D341Med (cell line): ENCODE measurements at regions not wholly inside any gene's neighbourhood (a gene's known extent, or its start where the extent isn't known, plus 50 kb on each side); places are given as distances from the start of the nearest gene placed in this dataset.

ENCODE experiments used
- DNase-seq: peaks from one replicate; pipeline ENCODE4 v3.0.0; 2012; ENCODE audit warnings: low spot score

- no peak for DNase-seq
Measured at GRCh38 chr1:201659572-201659971, 120.6 kb downstream of the NAV1 start.

GRCh38 chr1:201660931-201661822, 122.2 kb downstream of the NAV1 start:
- DNase-seq = peak; percentile 60

DNA sequence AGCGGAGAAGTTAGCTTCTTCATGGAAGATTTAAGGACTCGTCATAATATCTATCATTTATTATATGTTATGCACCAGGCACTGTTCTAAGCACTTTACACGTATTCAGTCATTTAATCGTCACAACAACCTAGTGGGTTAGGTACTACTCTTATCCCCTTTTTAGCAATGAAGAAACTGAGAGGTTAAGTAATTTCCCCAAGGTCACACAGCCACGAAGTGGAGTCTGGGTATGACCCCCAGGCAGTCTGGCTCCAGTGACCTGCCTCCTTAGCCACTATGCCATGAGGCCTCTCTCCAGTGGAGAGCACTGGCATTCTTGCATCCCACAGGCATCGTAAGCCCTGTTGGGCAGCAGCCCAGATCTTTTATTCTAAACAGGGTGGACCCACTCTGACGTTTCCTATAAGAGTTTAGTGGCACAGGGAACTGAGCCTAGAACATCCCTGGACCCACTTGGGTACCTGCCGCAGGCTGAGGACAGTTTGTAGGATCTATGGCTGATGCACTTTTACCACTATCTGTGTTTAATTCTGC, 123.0 kb downstream of the NAV1 start:
- no peak for DNase-seq

DNA sequence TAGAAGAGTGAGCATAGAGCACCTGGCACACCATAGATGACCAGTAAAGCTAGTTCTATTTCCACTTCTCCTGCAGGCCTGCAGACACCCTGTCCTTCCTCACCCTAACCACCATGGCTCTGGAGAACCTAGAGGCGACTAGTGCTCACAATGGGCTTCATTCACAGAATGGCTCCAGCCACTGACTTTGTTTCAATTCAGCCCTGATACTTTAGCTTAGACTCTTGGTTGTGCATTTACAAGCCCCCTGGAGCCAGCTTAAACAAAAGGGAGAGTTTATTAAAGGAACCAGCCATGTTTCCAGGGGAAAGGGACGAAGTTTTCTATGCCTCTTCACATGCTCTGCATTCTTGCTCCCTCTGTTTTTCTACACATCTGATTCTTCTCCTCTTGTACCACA, 123.7 kb downstream of the NAV1 start:
- DNase-seq = no peak

DNA sequence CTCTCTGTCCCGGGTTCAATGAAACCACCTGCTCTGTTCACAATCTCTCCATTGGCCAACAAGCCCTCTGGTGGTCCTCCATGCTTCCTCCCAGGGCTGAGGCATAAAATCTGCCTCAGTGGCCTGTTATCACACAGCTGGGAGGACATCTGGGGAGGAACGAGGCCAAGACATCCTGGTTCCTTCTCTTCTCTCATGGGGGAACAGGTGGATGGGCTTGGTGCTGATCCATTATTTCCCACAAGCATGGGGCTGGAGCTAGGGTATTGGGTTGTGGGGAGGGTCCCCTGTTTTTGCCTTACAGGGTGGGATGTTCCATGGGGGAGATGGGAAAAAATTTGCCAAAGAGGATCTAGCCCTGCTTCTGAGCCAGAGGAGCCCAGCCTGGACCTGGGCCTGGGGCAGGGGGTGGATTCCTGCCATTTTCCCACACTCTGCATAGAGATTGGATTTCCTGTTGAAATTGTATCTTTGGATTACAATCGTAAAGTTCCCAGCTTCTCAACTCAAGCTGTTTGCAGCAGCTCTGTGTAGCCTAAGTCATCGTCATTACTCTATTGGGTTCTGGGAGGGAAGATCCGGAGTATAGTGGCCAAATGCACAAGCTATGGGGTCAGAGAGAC, 124.7 kb downstream of the NAV1 start:
- no peak for DNase-seq

GRCh38 chr1:201665036-201665435, 126.1 kb downstream of the NAV1 start:
- DNase-seq = no peak

GRCh38 chr1:201666102-201666501, 127.2 kb downstream of the NAV1 start:
- no peak for DNase-seq

DNA sequence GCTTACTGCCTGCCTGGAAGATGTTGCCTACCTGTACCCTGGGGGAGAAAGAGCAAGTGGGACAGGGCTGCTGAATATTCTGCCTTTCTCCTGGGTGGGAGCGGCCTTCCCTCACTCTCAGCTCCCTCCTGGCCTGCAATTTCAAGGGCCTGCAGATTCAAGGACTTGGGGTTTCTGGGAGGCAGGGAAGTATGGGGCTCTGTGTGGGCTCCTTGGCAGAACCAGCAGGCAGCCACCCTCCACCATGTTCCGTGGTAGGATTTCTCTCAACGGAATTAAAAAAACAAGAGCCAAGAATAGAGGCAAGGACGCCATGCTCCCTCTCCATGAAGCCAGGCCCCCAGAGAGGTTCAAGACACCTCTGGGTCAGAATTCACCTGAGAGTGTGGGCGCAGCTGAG, 127.7 kb downstream of the NAV1 start:
- no peak for DNase-seq

DNA sequence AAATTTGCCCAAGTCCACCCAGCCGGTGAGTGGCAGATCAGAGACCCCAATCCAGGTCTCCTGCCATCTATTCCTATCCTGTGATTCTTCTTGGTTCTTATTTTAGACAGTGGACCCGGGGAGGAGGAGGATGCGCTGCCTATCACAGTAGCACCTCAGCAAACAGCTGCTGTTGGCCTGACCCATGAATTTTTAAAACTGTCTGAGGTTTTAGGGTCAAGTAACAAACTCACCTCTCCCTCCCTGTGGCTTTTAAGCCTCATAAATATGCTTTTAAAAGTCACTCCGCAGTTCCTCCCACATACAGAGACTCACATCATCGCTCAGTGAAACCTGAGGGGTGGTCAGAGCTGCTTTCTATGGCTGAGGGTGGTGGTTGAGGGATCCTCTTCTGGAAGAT, 128.6 kb downstream of the NAV1 start:
- no peak for DNase-seq

DNA sequence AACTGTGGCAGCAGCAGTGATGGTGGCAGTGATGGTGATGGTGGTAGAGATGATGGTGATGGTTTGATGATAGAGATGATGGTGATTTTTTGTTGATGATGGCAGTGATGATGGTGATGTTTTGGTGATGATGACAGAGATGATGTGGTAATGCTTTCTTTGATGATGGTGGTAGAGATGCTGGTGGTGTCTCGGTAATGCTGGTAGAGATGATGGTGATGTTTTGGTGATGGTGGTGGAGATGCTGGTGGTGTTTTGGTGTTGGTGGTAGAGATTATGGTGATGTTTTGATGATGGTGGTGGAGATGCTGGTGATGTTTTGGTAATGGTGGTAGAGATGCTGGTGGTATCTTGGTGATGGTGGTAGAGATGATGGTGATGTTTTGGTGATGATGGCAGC, 131.6 kb downstream of the NAV1 start:
- no peak for DNase-seq

- no peak for DNase-seq
Measured at GRCh38 chr1:201672685-201673084, 133.8 kb downstream of the NAV1 start.

- no peak for DNase-seq
Measured at GRCh38 chr1:201673093-201673492, 134.2 kb downstream of the NAV1 start.

GRCh38 chr1:201673915-201674314, 135.0 kb downstream of the NAV1 start:
- no peak for DNase-seq

GRCh38 chr1:201675143-201675542, 136.2 kb downstream of the NAV1 start:
- DNase-seq = no peak

GRCh38 chr1:201676197-201676596, 137.3 kb downstream of the NAV1 start:
- no peak for DNase-seq

- DNase-seq = no peak
Measured at GRCh38 chr1:201676641-201677040, 137.7 kb downstream of the NAV1 start.

- DNase-seq = no peak
Measured at GRCh38 chr1:201678264-201679101, 139.6 kb downstream of the NAV1 start.

DNA sequence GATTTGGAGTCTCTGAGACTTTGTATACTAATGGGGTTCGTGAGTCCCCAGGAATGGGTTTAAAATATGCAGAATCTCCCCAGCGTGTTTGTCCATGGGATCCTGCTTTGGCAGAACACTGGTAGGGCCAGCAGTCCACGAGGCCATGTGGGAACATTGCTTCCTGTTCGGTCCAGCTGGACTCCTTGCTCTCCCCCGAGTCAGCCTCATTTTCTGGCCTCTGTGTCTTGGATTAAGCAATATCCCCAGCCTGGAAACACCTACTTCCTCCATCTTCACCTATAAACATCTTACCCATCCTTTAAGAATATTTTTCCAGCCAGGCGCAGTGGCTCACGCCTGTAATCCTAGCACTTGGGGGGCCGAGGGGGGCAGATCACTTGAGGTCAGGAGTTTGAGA, 142.4 kb downstream of the NAV1 start:
- no peak for DNase-seq

DNA sequence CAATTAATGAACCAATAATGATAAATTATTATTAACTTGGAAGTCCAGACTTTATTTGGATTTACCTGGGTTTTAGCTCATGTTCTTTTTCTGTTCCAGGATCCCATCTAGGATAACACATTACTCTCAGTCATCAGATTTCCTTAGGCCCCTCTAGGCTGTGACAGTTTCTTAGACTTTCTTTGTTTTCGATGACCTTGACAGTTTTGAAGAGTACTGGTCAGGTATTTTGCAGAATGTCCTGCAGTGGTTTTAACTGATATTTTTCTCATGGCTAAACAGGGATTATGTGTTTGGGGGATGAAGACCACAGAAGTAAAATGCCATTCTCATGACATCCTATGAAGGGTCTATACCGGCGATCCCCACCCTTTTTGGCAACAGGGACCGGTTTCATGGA, 144.0 kb downstream of the NAV1 start:
- no peak for DNase-seq

- DNase-seq = no peak
Measured at GRCh38 chr1:201683397-201683796, 144.5 kb downstream of the NAV1 start.

DNA sequence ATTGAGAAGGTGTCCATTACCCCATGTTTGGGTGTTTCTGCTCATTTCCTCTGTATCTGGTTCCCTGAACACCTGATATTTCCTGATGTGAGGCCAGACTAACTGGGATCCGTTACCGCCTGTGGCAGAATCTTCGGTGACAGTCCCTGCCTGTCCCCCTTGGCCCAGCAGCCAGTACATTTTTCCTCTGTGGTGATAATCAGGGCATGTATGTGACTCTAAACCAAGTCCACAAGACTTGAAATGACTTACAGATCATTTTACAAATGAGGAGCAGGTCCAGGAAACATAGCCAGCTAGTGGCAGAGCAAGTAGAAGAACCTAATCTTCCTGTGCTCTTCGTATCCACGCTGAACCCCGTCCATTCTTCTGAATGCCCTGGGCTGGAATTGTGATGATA, 143.5 kb upstream of the IPO9 start:
- no peak for DNase-seq

DNA sequence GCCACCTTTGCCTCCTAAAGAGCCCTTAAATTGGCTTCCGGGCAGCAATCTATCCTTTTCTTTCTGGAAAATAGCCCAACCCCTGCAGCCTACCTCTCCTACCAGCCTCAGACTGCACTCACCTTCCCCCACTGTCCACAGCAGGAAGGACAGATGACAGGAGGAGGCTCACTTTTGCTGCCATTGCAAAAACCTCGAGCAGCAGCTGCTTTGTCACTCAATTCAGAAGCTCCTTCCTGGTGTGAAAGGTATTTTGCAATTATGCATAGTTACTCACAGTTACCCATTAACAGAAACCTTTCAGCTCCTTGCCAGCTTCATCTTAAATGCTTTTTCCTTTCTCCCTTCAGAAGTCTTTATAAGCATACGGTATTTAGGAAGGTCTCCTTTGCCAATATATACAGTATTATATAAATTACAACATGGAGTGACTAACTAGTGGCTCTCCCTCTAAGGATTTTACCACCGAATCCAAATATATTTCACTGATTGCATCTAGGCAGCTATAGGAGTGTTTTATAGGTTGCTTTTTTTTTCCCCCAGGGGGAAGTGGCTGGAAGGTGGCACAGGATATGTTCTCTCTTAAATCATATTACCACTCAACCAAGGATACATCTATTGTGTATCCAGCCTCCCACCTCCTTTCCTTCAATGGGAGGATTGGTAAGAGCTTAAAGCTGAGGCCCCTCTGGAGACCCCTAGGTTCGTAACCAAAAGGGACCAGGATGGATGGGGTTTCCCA, 142.1 kb upstream of the IPO9 start:
- DNase-seq = no peak
